ENCODE measurements at regions not wholly inside any gene's neighbourhood (a gene's known extent, or its start where the extent isn't known, plus 50 kb on each side); places are given as distances from the start of the nearest gene placed in this dataset.
"Not testable (repeated sequence)": the region's sequence is repeated elsewhere in the genome, so short reads cannot be mapped to it uniquely, and the experiment has no call there.

DNA sequence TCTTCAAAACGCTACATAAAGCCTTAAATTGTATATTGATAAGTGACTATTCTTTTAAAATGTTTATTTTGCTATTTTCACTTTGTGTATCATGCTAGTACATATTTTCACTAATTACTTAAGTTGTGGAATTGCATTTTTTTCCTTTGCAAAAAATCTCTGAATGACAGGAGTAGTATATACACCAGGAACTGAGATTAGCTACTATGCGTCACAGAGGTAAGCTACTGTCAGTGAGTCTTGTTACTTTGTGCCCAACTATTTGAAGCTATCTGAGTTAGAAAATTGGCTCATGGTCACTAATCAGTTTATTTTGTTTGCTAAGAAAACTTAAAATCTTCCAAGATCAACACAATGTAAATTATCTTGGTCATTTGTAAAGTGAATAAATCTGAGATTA lies 887.4 kb downstream of the TMTC2 start:
- DNase-seq (ENCODE audit: low spot score), result no peak

DNA sequence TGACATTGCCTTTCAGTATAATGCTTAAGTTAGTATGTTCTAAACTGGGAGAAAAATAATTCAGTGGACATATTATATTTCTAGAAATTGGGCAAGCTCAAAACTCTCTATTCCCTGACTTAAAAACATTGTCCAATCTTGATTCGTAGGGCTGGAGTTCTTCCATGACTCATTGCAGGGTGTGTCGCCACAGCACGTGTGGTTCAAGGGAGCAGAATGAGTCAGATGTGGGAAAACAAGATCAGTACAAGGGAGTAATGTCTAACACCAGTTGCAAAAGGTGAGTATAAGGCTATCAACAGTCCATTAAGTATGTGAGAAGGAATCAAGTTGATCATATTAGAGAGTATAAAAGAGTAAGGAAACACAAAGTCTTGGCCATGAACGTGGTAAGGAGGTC lies 887.0 kb downstream of the TMTC2 start:
- peak; percentile 77 for DNase-seq (ENCODE audit: low spot score)

DNA sequence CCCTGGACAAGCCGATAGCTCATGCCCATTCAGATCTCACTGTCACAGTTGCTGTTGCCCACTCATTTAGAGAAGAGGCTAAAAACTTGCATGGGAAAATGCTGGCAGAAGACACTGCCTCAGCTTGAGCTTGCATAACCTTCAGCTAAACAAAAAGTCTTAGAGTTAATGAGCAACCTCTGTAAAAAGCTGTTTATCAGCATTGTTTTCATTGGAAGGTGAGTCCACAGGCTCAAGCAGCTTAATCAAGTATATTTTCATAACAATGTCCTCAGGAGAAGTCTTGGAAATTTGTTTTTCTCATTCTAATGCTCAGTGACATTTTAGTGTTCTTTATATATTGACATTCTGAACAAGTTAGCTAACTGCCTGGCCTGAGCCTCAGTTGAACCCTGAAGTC lies 872.9 kb downstream of the TMTC2 start:
- no peak for DNase-seq (ENCODE audit: low spot score)

DNA sequence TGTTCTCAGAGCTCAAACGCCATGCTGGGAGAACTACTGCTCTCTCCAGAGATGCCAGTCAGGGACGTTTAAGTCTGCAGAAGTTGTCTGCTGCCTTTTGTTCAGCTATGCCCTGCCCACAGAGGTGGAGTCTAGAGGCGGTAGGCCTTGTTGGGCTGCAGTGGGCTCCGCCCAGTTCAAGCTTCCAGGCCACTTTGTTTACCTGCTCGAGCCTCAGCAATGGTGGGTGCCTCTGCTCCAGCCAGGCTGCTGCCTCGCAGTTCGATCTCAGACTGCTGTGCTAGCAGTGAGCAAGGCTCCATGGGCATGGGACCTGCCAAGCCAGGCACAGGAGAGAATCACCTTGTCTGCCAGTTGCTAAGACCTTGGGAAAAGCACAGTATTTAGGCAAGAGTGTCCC lies 869.3 kb downstream of the TMTC2 start:
- DNase-seq (ENCODE audit: low spot score), result not testable (repeated sequence)

DNA sequence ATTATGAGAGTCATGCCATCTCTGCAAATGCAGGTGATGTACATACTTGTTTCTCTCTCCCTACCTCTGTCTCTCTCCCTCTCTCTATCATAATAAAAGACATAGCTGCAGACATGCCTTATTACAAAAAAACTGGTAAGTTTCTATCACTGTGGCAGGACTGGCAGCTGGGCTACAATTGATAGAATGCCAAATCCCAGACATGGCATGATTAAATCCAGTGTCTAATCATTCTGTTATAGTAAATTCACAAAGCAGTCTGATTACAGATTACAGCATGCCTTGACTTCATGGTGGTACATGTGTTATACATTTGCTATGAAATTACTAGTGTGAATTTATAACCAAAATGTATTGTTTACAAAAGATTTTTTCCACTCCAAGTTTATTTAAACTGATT lies 854.7 kb downstream of the TMTC2 start:
- DNase-seq (ENCODE audit: low spot score), result no peak

DNA sequence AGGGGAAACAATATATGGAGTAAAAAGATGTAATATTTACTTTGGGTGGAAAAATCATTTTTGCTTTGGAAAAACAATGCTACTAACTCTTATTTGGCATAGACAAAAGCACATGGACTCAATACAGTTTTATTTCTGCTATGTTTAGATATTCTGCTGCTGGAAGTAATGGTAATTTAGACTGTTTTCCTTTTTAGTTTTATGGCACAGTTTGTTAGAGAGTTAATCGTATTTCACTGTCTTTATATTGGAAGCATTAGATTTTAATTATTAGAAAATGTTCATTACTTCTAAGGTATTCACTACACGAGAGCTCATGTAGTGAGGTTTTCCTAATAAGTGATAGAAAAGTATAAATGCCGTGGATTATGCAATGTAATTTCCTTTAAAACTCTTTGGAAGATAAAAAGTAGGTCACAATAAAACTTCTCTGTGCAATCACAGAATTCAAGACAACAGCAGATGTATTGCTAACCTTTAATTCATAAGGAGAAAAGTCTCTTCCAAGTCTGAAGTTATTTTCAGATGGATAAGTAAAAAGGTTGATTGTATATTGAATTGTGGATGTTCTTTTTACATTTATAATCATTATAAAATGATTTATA lies 851.8 kb downstream of the TMTC2 start:
- DNase-seq (ENCODE audit: low spot score), result no peak

DNA sequence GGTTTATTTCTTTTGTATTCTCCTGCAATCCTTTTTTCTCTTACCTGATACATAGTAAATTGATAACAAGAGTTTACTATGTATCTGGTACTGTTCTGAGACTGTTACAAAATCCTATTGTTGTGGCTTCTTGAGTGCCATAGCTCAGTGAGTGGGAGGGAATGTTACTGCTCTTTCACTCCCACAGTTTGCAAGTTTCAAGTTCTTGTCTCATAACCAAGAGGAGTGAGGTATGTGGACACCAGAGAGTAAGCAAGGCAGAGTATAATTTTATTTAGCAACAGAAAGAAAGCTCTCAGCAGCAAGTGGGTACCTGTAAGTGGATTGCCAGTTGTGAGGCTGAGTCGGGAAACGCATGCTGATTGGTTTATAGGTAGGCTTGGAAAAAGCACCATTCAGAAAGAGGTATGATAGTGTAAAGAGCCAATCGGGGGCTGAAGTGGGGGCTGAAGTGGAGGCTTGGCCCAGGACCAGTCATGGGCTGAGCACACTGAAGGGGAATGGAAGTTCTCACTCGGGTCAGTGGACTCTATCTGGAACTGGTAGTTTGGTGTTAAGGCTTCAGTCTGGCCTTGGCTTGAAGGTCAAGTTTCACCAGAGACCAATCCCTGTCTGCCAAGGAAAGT lies 850.8 kb downstream of the TMTC2 start:
- DNase-seq (ENCODE audit: low spot score), result no peak

DNA sequence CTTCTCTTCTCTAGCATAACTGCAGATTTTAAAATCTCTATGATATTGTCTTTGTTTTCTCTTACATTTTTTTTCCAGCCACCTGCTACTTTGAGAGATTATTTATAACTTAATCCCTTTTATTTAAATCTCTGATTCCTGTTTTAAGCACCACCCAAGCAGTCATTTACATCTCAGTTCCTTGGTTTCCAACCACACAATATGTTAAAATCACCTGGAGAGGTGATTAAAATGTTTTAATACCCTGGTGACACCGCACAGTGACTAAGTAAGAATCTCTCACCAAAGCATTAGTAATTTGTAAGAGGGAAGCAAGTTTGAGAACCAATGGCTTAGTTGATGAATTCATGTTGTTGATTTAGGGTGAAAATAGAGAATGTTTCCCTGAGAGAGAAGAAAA lies 849.8 kb downstream of the TMTC2 start:
- no peak for DNase-seq (ENCODE audit: low spot score)

DNA sequence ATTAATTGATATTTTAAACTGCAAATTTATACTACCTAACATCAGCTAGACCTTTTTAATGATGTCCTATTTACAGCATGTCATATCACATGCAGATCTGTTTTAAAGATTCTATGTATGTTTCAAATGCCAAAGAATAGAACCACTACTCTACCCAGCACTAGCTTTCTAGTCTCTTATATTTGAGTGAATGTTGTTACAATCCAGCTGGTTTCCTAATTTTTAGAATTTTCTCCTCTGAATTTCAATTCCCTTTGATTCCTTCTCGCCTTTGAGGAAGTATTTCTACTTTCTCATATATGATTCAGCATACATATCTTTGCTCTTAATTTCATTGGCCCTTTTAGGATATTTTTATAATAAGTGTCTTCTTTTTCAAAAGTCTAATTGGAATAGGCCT lies 841.9 kb downstream of the TMTC2 start:
- DNase-seq (ENCODE audit: low spot score), result no peak

DNA sequence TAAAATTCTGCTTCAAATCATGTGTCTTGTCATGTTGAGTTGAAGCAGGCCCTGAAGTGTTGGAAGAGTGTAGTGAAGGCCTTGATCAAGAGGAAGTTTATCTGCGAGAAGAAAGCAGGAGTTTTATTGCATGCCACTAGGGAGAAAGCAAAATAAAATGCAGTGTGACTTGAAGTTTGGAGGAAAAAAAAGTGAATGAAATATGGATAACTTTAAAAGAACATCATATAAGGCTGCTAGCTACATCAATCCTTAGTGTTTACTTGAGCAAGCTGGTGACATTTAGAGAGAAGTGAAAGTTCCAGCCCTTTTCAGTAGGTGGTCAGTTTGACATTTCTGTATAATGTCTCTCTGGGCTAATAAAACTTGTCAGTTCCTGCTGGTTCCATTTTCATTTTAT lies 841.1 kb downstream of the TMTC2 start:
- DNase-seq (ENCODE audit: low spot score), result no peak

DNA sequence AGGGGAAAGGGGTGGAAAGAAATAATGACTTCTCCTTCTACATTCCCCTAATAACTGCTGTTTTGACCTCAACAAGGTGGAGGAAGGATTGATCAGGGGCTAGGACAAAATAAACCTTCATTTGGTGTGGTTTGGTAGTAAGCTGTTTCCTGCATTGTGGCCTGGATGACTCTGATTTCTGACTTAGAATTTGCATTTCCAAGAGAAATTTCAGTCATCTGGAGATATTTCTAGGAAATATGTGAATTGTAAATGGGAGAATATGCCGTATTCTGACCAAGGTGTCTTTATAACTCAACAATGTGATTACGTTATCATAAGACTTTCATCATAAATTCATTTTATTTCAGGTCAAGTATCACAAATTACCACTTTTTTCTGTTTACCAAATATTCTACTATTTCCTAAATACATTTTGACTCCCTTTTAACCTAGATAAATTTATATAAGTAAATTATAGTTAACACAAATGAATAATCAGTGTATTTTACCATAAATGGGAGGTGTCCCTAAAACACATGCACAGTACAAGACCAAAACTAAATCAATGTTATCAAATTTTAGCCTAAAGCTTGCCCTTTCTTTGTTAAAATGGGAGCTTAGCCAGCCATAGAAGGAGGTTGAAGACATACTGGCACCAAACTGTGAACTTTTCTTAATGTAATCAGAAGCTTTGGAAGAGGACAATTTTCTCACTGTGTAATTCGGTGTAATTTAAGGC lies 828.8 kb downstream of the TMTC2 start:
- no peak for DNase-seq (ENCODE audit: low spot score)

DNA sequence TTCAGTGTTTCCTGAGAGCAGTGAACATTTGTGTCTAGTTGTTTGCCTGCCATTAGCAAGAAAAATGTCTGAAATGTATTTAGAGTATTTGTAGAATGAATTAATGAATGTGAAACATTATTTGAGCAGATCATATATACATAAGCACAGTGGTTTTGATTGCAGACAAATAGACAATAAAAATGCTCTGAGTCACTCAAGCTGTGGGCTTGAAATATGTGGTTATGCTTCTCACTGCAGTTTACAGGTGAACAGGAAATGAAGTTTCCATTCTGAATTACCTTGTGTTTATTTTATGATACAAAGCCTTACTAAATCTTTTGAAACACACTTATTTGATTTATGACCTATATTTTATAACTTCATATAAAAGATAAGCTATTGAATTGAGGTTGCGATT lies 827.7 kb downstream of the TMTC2 start:
- peak; percentile 31 for DNase-seq (ENCODE audit: low spot score)

DNA sequence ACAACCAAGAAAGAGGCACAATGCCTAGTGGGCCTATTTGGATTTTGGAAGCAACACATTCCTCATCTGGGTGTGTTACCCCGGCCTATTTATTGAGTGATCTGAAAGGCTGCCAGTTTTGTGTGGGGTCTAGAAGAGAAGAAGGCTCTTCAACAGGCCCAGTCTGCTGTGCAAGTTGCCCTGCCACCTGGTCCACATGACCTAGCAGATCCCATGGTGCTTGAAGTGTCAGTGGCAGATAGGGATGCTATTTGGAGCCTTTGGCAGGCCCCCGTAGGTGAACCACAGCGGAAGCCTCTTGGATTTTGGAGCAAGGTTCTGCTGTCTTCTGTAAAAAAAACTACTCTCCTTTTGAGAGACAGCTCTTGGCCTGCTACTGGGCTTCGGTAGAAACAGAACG lies 820.1 kb downstream of the TMTC2 start:
- DNase-seq (ENCODE audit: low spot score), result no peak

DNA sequence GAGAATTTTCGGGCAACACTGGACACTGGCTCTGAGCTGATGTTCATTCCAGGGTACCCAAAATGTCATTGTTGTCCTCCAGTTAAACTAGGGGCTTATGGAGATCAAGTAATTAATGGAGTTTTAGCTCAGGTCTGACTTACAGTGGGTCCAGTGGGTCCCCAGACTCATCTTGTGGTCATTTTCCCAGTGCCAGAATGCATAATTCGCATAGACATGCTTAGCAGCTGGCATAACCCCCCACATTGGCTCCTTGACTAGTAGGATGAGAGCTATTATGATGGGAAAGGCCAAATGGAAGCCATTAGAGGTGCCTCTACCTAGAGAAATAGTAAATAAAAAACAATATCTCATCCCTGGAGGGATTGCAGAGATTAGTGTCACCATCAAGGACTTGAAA lies 818.9 kb downstream of the TMTC2 start:
- DNase-seq (ENCODE audit: low spot score), result no peak

DNA sequence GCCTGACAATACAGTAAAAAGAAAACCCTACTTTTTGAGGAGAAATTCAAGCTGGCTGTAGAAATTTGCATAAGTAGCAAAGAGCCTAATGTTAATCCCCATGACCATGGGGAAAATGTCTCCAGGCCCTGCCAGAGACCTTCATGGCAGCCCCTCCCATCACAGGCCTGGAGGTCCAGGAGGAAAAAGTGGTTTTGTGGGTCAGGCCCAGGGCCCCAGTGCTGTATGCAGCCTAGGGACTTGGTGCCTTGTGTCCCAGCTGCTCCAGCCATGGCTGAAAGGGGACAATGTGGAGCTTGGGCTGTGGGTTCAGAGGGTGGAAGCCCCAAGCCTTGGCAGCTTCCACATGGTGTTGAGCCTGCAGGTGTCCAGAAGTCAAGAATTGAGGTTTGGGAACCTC lies 813.2 kb downstream of the TMTC2 start:
- not testable (repeated sequence) for DNase-seq (ENCODE audit: low spot score)

DNA sequence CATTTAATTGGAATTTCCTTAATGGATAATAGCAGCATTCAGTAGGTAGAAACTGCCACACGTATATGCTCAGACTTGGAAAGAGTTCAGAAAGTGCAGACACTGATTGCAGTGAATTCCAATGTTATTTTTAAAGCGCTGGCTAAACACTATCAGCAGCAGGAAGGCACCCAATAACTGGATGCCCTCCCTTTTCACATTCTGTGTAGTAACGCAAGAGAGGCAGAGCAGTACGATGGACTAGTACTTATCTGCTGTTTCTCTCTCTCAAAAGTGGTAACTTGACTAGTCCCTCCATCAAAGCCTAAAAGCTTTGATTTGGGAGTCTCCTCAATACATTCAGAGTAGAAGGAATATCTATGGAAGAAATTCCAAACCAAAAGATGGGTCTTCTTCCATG lies 791.0 kb downstream of the TMTC2 start:
- no peak for DNase-seq (ENCODE audit: low spot score)

DNA sequence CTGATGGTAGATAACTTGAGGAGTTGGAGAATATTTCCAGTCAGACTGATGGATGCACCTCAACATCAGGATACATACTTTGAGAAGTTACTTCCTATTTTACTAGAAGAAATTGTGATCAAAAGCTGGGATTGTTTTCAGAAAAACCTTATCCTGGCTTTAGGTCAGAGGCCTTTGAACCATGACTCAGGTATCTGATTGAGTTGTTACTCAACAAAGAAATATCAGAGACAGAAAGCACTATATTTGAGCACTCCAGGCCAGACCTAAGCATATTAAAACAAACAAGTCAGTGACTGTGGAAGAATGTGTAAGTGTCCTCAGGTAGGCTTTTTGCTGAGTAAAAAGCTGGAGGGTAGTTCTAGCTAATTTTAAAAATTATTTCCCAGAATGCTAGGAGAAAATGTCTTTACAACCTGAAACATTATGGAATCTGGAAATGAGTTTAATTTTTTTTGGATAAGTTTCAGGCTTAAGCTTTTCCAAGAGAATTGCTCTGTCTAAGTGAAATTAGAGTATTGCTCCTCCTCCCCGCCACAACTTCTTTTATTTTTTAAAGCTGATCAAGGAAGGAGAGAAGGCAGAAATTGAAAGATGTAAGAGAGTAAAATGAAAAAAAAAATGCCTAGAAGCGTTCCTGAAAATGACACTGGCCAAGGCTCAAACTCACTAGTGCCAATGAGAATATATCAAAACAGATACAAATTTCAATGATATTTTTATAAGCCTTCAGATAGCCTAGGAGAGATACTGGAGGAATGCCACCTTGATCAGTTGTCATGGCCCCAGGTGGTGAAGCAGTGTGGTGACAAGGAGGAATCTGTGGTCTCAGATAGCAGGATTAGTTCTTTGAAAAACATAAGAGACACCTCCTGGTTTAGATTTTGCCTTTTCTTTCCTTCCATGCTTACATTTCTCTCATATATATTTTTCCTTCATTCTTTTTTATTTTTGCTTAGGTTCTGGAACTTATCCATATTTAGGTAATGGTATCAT lies 790.3 kb downstream of the TMTC2 start:
- DNase-seq (ENCODE audit: low spot score), result no peak

DNA sequence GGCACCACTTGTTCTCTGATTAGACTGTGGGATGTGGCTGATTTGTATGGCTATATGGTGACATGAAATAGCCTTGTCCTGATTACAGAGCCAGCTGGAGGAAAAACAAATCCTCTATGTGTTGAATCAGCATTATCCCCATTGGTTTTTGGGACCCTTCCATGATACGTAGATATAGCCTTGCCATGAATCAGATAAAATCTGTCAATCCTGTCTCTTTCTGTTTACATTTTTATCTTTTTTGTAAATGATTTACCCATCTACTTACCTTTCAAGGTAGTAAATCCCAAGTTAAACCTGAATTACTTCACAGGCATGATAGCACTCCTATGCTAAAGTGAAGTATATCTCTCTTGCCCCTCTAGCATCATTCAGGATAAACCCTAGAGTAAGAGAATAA lies 789.3 kb downstream of the TMTC2 start:
- no peak for DNase-seq (ENCODE audit: low spot score)

DNA sequence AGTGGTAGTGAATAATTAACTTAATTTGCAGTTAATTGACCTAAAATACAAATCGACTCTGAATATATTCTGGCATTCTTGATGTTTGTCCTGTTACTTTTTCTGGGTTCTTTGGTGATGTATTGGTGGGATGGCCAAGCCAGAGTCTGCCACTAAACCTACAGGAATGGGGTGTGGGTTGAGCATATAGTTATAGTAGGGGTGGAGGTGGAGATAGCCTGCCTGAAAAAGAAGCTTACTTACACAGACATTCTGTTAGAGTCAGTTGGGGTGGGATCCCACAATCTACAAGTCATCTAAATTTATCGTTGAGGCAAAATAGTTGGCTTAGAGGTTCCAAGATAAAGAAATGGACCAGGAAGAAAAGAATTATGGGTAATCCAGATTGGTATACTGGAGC lies 787.7 kb downstream of the TMTC2 start:
- DNase-seq (ENCODE audit: low spot score), result no peak

DNA sequence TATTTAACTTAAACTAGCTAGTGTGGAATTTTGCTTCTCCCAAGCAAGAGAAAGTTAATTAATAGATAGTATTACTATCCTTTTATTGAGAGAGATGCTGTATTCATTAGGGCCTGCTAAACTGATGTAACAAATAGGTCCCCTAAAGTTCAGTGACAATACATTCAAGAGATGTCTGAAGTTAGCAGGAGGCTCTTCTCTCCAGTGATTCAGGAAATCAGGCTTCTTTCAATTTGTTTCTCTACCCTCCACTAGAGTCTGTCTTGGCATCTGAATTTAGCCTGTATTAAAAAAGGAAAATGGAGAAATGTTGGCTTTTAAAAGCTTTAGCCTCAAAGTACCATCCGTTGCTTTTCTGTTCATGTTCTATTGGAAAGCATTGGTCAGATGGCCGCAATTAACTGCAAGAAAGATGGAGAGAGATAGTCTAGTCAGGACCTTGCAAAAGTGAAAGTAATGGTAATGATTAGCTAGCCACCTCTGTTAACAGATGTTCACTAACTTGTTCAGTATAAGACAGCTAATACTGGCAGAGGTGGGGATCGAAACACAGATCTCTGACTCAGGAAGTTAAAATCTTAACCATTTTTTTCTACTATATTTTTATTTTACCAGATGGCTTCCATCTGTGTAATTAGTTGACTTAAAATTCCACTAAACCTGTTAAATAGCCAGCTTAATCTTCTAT lies 786.8 kb downstream of the TMTC2 start:
- no peak for DNase-seq (ENCODE audit: low spot score)

DNA sequence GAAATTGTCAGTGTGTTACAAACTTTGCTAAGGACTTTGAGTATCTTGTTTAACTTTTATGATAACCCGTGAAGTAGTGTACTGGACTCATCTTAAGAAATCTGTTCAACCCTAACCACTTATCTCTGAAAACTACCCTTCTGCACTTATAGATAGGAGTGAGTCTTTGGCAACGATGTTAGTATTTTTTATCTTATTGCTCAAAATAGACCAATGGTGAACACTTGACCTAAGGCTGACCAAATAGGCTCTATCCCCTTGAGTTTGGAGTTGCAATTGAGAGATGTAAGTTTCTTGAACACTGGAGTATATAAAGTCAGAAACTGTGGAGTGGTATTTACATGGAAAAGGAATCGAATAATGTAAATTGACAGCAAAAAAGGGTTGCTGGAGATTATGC lies 786.1 kb downstream of the TMTC2 start:
- DNase-seq (ENCODE audit: low spot score), result no peak

DNA sequence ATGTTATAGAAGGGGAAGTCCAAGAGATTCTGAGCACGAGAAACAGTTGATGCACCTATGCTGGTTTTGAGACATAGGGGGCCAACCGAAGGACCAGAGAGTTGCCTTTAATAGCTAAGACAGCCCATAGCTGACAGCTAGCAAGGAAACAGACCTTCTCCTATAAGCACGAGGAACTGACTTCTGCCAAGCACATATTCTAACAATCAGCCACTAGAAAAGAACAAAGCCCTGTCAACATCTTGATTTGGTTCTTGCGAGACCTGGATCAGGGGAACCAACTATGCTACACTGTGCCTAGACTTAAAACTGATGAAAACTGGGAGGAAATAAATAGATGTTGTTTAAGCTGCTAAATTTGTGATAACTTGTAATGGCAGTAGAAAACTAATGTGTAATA lies 785.6 kb downstream of the TMTC2 start:
- DNase-seq (ENCODE audit: low spot score), result no peak

Measured in A172 (cell line).